ENCODE measurements at regions not wholly inside any gene's neighbourhood (a gene's known extent, or its start where the extent isn't known, plus 50 kb on each side); places are given as distances from the start of the nearest gene placed in this dataset.
A peak's percentile ranks its signal among the peaks of the same experiment; 100 is the strongest.
"Not testable (repeated sequence)": the region's sequence is repeated elsewhere in the genome, so short reads cannot be mapped to it uniquely, and the experiment has no call there.

DNA sequence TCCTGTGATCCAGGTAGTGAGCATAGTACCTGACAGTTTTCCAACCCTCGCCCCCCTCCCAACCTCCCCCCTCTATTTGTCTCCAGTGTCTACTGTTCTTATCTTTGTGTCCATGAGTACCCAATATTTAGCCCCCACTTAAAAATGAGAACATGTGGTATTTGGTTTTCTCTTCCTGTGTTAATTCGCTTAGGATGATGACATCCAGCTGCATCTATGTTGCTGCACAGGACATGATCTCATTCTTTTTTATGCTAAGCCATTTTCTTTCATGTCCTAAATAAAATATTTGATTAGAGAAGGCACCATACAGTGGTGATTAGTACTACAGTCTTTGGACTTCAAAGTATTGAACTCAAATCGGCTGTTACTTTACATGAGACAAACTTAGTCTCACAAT lies 1087.9 kb downstream of the CBLN2 start:
- no peak for ATAC-seq

DNA sequence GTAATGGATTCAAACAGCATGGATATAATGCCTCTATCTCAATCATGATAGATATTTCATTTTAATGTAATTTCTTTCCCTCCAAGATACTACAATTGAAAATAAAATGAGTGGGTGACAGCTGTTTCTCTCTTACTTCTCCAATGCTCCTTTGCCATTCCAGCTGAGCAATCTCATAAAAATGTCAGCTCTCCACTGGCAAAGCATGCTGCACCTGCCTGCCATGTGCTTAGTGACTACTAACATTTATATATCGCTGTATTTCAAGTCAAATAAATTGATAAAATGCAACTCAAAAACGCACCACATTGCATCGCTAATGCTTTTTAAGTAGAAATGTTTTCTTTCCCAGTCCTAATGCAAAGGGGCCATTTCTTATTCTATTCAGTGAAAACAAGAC lies 1093.9 kb downstream of the CBLN2 start:
- ATAC-seq, result no peak

DNA sequence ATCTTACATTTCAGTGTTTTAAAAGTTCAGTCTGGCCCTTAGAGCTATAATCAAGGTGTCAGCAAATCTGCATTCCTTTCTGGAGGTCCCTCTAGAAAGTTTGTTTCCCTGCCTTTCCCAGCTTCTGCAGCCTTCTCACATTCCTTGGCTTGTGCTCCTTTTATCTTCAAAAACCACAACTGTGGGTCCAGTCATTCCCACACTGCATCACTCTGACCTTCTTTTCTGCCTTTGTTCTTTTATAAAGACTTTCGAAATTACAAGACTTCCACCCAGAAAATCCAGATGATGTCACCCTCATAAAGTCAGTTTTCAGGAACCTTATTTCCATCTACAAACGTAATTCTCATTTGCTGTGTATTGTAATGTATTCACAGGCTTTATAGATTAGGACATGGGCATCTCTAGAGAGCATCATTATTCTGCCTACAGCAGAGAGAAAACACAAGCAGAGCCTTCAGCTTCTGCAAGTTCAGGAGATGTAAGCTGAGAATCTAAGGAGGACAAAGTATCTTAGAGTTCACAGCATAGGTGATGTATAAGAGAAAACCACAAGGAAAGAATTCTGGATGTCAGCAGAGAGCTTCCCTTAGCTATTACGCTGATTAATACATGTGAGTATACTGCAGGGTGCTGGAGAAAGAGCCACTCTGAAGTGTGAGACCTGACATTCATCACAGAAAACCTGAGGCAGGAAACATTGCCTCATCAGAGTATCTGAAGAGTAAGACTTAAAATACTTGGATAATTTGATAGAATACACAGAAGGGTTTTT lies 1100.2 kb downstream of the CBLN2 start:
- ATAC-seq, result no peak

DNA sequence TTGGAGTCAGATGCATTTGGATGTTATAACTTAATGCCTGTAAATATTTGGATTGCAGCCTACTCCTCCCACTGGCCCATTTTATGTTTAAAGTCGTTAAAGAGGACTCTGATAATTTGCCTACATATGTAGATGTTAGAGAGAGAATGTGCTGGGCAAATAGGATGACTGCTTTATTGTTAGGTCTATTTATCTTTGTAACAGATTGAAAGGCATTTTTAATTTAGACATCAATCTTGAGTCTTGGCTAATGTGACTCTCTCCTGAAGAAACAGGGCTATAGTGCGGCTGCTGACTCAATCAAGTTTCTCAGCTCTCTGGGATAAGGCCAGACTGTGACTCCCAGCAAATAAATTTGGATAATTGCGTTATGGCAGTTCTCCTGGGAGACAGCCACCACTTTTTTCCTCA lies 1101.4 kb downstream of the CBLN2 start:
- no peak for ATAC-seq

DNA sequence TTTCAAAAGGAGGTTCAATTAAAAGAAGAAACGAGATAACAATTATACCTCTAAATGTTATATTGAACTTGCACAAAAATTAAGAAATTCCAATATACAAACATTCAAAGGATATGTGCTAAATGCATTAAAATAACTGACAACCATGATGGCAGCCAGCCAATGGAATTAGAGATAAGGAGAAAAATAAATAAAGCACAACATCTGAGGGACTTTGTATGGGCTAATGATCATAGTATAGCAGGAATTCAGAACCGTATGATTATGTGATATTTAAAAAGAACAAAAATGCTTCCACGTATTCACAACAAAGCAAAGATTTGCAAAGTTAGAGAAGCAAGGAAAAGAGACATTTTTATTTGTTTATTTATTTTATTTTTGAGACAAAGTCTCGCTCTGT lies 1103.0 kb downstream of the CBLN2 start:
- no peak for ATAC-seq

DNA sequence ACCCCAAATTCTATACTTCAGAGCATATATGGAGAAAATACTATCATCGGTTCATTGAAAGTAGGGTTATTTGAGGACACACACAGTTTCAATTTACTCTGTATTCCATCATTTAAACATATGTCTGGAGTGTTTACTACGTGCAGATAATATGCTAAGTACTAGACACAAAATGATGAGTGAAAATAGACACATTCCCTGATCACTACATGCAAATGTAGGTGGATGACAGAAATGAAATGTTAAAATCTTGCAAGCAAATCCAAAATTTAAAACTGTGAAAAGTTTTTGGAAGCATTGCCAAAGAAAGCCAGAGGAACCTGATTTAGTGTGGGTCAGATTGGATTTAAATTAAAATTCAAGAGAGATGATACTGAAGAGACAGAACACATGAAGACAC lies 1106.6 kb downstream of the CBLN2 start:
- no peak for ATAC-seq

DNA sequence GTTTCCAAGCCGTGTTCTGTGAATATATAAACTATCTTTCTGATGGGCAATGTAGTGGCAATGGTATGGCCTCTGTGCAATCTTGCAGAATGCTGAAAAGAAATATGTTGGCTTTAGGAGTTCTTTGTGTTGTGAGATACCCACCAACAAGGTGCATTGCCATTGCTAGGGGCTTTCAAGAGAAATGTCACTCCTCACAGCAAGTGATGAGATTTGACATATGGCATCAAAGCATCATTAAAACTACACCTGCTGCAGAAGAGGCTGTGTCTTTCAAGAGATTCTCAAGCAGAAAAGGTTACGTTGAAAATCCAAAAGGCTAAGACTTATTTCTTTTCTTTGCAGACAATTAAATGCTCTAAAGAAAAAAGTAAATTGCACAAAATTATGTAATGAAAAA lies 1110.8 kb downstream of the CBLN2 start:
- ATAC-seq, result no peak

DNA sequence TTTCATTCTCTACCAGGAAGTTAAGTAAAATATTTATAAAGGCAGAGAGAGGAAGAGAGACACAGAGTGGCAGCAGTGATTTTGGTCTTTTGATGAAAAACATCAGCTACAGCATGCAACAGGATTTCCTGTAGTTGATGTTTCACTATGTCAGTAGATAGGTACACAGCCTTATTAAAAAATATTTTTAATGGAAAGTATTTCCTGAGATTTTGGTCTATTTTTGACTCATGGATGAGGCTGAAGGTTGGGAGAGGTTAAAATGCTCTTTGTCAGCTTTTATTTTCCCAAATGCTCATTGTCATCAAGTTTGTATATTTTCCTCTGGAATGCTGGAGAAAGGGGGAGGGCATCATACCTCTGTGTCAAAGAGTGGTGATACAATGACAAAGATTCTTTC lies 1112.5 kb downstream of the CBLN2 start:
- ATAC-seq, result no peak

DNA sequence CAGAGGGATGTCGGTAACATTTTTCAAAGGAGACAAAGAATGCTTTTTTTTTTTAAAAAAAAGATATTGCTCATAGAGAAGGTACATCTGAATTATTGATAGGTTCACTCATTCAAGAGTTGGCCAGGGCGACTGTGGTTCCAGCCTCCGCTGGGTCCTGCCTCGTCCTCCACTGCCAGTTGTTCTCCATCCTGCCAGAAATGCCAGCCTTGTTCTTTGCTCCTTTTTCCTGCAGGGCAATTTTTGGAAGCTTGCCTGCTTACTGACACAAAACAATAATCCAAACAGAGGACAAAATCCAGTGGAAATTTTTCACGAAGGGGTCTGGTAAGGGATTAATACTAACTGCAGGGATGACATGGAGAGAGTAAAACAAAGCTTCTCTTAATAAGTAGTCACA lies 1113.0 kb downstream of the CBLN2 start:
- ATAC-seq, result no peak

DNA sequence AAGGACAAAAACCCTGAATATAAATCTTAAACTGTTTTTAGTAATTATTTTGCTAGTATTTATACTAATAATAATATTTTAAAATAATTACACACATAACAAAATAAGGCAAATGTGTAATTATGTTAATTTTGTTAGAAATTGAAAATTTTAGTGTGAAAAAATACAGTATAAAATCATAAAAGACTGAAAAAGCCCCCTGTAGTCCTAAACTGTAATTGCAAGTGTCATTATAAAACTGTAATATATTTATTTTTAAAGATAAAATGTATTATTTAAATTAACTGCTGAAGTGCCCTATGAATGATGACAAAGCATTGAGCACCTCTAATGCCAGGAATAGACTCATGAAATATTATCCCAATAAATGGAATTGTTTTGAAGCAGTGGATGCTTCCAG lies 1117.7 kb downstream of the CBLN2 start:
- ATAC-seq, result no peak

DNA sequence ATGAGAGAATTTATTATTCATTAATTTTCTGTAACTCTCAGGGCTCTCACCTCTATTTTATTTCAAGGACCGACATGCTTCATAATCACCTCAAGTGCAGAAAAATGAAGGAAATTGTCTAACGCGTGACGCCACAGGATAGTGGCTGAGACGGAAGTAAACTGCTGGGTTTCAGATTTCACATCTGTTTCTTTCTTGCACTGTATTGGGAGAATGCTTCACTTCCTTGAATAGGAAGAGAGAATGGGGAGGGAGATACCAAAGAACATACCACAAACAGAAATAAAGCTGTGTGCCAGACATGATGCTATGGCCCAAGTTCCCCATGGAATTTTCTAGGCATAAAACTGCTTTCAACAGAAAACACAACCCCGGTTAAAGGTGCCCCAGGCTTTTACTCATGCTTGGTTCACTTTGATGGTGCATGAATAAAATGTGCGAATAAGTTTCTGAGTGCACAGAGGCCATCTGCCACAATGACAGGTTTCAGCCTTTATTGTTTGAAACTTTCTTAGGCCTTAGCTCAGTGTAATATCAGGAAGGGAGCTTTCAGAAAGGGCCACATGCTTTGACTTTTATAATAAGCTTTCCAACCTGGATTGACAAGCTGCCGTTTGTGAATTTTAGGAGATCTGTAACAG lies 1116.4 kb downstream of the SOCS6 start:
- no peak for ATAC-seq

DNA sequence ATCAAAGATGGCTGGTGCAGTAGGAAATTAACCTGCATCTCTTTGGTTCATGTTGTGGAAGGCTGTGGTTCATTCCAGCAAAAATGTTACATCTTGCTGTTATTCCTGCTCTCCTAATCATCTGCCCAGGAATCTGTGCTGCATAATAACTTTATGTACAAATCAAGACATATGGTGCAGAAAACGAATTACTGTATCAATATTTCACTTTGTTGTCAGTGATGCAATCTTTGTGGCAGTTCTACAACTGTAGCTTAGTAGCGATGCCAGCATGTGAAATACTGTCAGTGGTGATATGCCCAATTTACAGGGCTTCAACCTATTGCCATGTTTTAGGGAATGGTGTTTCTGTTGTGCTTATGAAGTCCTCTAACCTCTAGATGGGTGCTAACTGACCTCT lies 1114.7 kb downstream of the SOCS6 start:
- ATAC-seq, result no peak

DNA sequence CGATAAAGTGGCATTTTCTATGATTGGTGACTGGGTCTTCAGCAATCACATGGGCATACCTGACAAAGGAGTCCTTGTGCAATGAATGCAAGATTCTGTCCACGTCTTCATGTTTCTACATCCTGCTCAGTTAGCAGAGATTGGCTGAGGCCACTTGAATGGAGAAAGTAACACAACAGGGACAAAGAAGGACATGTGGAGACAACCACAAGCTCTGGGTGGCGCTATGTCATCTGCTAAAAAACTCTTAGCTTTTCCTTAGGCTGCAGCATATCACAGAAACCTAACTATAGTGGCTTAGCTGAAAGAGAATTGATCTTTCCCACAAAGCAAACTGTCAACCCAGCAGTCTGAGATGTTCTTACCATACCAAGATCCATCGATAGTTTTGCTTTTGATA lies 1109.7 kb downstream of the SOCS6 start:
- ATAC-seq, result no peak

DNA sequence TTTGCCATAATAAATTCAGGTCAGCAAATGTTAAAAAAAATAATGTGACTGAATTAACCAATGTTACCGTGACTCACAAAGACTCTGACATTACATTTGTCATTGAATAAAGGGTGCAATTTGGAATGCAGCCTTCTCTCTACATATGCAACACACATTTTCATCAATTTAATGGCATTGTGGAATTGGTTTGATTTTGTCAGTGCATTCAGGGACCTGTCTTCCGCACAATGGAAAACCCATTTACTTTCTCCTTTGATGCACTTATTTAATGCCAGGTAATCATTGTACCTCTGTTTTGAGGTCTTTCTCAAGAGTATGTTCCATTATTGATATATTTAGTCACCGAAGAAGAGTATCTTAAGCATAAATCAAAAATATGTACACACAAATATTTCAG lies 1099.3 kb downstream of the SOCS6 start:
- no peak for ATAC-seq

DNA sequence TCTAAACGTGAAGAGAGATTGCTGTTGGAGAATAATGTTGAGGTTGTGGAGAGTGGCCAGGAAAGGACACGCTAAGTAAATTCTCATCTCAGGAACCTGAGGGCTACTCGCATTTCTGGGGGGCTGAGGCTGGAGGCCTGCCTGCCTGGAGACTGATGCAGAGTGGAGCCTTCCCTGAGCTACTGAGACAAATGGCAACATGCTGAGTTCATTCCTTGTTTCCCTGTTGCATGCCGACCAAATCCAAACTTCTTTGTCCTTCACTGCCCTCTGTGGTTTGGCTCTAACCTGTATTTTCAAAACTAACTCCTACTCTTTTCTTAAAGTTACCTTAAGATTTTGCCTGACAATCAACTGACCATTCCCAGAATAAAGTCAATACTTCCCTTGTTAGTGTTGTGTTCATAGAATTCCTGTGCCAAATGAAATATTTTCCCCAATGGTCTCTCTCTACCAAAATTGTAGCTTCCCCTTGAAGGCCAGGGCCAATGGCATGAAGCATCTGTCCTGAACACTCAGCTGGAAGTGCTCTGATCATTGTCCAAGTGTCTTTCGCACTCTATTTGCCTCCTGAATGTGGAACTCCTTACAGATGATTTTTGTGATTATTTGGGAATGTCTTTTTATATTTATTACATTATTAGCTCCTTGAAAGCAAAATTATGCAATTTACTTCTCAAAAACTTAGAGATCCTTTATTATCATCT lies 1085.6 kb downstream of the SOCS6 start:
- peak in 1 of 2 donors; percentile 13 for ATAC-seq

DNA sequence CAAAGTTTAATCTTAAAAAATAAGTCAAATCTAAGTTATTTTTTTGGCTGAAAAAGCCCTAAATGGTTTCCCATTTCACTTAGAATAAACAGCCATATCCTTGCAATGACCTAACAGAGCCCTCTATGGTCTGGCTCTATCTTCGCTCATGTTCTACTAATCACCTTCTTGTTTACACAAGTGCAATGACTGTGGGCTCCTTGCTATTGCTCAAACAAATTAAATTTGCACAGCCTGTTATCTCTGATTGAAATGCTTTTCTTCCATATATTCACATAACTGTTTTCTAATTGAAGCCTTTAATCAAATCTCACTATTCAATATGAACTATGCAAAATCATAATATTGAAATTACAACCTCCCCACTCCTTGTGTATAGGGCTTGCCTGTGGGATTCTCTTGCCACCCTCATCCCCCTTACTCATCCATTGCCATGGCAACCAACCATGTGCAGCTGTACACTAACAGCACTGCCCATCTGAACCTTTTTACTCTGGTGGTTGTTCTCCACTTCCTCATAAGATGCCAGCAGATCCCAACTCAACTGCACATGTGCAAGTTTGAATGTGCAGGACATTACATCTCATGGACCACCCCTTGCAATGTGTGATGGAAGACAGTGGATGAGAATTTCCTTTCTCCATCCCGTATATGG lies 1083.2 kb downstream of the SOCS6 start:
- ATAC-seq, result no peak

DNA sequence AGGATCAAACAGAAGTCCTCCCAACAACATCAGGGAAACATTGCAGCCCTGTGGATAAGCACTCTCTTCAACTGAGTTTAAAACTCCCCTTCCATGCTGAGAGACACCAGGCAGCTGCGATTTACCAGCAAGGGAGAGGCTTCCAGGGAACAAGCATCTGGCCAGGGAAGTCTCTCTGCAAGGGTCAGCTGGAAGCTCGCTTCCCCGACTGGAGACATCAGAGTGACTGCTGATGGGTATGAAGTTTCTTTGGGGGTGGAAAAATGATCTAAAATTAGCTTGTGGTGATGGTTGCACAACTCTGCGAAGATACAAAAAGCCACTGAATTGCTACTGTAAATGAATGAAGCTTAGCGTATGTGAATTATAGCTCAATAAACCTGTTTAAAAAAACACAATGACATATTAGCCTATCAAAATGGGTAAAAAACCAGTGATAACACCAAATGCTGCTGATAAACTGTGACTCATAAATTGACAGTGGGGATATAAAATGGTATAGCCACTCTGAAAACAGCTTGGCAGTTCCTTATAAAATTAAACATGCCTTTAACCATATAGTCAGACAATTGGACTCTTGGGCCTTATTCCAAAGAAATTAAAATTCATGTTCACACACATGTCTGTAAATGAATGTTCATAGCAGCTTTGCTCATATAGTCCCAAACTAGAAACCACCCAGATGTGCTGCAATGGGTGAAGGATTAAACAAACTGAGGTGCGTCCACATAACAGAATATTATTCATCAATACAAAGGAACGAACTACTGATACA lies 1082.0 kb downstream of the SOCS6 start:
- ATAC-seq, result no peak

DNA sequence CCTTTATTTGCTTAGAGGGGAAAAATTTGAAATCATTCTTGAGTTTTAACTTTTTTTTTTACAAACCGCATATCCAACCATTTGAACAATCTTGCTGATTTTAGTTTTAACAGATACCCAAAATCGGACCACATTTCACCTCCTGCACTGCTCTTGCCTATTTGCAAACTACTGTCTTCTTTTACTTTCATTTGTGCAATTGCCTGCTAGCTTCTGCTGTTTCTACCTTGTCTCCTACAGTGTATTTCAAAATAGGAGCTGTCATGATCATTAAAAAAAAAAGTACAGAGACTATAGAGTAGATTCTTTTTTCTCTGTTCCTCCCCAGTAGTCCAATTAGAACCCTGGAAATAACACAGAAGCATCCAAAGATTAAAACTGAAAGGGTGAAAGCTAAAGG lies 1081.2 kb downstream of the SOCS6 start:
- no peak for ATAC-seq

DNA sequence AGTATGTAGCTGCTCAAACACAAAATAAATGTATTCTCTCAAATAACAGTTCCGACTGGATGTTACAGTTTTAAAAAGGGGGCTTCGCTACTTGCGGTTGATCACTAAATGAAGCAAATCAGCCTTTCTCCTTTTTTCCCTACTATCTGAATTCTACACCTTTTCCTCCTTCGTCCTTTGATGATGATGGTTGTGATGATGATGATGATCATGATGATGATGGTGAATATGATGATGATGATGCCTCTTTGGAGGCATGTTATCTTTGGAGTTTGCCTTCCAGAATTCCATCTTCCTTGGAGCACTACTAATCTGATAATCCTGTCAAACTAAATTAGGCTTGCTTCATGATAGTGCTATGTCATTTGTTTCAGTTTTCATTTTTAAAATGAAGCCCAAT lies 1073.3 kb downstream of the SOCS6 start:
- ATAC-seq, result no peak

DNA sequence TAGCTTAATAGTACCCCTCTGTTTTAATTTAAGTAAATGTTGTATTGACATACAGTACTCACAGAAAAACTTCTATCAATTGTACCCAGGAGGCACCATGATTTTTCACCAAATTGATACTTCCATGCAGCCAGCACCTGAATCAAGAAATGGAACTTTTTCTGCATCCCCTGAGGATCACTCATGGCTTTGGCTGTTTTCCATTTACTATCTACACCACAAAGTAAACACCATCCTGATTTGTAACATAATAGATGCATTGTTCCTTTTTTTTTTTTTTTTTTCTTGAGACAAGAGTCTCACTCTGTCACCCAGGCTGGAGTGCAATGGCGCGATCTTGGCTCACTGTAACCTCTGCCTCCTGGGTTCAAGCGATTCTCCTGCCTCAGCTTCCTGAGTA lies 1066.8 kb downstream of the SOCS6 start:
- ATAC-seq, result not testable (repeated sequence)

DNA sequence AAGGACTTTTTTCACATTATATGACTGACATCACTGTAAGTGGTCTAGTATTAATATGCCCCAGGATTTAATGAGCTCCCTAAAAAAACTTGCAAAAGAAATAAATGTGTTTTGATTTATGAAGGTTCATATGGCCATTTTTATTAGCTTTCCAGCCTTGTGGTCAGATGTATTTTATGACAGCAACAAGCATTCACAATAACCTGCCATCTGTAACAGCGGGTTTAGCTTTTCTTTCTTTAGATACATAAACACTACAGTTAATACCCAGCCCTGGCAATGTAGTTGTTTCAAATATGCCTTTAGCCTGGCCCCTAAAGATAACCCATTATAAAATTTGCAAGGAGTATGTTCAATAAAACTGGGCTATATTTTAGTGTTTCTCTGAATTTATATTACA lies 1063.8 kb downstream of the SOCS6 start:
- ATAC-seq, result no peak

DNA sequence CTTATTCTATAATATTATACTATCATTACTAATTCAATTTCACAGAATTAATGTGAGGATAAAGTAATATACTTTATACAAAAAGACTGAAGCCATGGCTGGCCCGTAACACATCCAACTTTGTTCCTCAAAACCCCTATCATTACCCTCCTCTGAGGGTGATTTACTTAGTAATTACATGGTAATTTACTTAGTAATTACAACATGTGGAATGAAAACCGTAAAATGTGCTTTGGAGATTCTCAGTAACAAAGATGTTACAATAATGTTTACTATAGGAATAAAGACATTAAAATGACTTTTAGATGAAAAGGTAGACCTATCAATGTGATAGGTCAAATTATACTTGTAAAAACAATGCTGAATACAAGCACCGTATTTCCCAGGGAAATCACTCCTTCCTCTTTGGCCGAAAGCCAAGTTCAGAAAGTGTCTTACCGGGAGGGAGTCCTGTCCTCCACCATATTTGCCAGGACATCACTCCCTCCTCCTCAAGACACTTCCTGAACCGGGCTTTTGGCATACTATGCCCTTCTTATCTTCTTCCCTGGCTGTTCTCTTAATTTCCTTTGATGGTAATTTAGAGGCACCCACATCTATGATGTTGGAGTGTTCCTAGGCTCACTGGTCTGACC lies 1047.8 kb downstream of the SOCS6 start:
- ATAC-seq, result no peak
